ENCODE measurements at regions not wholly inside any gene's neighbourhood (a gene's known extent, or its start where the extent isn't known, plus 50 kb on each side); places are given as distances from the start of the nearest gene placed in this dataset.

DNA sequence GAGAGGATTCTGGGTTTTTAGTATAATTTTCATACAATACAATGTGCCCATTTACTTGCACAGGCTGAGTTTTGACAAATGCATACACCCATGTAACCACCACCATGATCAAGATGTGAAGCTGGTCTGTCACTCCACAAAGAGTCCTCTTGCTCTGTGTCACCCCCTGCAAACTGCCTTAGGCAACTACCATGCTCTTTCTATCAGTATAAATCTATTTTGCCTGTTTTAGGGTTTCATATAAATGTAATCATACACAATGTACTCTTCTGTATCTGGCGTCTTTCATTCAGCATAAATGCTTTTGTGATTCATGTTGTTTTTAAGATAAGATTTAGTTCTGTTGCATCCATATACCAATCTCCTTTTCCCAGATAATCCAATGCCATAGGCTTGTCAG is 181.9 kb upstream of the KCNG1 start:
- Histone ChIP-seq H3K36me3 (replicated peaks in 1 of 2) (no peaks in the 10 kb centered on the region), H3K27ac (no peak overlapping the region), H3K4me3 (no peak overlapping the region), H3K27me3 (no peaks in the 10 kb centered on the region), H3K9me3 (replicated peaks in 1 of 3) (no peaks in the 10 kb centered on the region), H3K4me1 (replicated peaks in 1 of 2) (no peaks in the 10 kb centered on the region)
- intact Hi-C loops (cut with DNase I): no loop called here
- no peak for DNase-seq
- TF ChIP-seq, protein P1, sequence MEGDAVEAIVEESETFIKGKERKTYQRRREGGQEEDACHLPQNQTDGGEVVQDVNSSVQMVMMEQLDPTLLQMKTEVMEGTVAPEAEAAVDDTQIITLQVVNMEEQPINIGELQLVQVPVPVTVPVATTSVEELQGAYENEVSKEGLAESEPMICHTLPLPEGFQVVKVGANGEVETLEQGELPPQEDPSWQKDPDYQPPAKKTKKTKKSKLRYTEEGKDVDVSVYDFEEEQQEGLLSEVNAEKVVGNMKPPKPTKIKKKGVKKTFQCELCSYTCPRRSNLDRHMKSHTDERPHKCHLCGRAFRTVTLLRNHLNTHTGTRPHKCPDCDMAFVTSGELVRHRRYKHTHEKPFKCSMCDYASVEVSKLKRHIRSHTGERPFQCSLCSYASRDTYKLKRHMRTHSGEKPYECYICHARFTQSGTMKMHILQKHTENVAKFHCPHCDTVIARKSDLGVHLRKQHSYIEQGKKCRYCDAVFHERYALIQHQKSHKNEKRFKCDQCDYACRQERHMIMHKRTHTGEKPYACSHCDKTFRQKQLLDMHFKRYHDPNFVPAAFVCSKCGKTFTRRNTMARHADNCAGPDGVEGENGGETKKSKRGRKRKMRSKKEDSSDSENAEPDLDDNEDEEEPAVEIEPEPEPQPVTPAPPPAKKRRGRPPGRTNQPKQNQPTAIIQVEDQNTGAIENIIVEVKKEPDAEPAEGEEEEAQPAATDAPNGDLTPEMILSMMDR (IDR thresholded peaks at IDR 0.05): no peak
- no peak for TF ChIP-seq POLR2A (IDR thresholded peaks at IDR 0.05)
- WGBS, 4 donors: 37 to 59% (median 46%) methylated on average over 1 of the region's 1 CpG

DNA sequence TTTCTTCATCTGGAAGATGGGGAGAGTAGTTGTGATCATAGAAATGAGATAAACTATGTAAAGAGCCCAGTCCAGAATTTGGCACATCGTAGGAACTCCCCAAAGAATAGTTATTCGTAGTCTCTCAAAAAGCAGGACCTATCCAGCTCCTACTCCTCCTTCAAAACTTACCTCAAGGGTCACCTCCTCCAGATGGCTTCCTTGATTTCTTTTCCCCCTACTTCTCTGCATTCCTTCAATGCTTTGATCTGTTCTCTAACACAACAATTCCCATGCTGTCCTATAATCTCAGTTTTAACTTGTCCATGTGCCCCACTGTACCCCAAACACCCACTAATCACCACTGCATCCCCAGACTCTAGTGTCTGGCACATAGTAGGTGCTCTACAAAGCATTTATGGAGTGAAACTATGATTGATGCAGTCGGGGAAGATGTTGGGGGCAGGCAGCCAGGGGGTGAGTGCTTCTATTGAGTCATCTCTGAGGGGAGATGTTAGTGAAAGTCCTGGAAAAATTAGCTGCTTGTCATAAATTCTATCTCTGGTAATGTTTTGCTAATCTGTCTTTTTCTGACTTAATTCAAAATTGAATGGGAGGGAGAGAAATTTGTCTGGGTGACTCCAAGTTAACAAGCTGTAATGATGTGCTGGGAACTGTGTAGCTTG is 181.3 kb upstream of the KCNG1 start:
- TF ChIP-seq, protein P1 (IDR thresholded peaks at IDR 0.05): no peak
- TF ChIP-seq POLR2A (IDR thresholded peaks at IDR 0.05): no peak
- Histone ChIP-seq H3K27ac (no peak overlapping the region), H3K4me3 (no peak overlapping the region), H3K27me3 (no peaks in the 10 kb centered on the region), H3K9me3 (replicated peaks in 1 of 3) (no peaks in the 10 kb centered on the region), H3K36me3 (replicated peaks in 1 of 2) (no peaks in the 10 kb centered on the region), H3K4me1 (replicated peaks in 1 of 2) (no peaks in the 10 kb centered on the region)
- intact Hi-C loops (cut with DNase I): no loop called here
- DNase-seq: no peak
- 43 to 73% (median 60%) methylated on average over 3 of the region's 3 CpGs for WGBS, 4 donors

DNA sequence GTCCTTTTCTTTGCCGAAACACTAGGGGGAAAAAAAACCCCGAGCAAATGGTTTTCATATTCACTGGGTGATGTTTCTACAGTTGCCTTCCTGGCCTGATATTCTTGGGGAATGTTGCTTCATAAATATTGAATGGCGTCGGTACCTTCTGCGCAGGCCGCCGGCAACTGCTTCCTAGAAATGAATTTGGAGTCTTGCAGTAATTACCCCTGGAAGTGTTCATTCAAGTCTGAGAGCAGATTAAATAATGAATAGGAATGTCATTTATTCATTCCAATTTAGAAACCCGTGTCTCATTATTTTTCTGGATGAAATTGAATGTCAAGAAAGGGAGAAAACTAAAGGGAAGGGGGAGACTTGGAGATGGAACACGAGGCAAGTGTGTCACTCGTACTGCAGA is 179.4 kb upstream of the KCNG1 start:
- Histone ChIP-seq H3K27me3 (no peaks in the 10 kb centered on the region), H3K36me3 (replicated peaks in 1 of 2) (no peaks in the 10 kb centered on the region), H3K27ac (no peak overlapping the region), H3K9me3 (replicated peaks in 1 of 3) (no peaks in the 10 kb centered on the region), H3K4me1 (replicated peaks in 1 of 2) (no peaks in the 10 kb centered on the region), H3K4me3 (no peak overlapping the region)
- intact Hi-C loops (cut with DNase I): no loop called here
- WGBS, 4 donors: 76 to 86% (median 83%) methylated on average over 10 of the region's 10 CpGs
- no peak for DNase-seq
- no peak for TF ChIP-seq POLR2A (IDR thresholded peaks at IDR 0.05)
- TF ChIP-seq, protein P1 (IDR thresholded peaks at IDR 0.05): no peak

DNA sequence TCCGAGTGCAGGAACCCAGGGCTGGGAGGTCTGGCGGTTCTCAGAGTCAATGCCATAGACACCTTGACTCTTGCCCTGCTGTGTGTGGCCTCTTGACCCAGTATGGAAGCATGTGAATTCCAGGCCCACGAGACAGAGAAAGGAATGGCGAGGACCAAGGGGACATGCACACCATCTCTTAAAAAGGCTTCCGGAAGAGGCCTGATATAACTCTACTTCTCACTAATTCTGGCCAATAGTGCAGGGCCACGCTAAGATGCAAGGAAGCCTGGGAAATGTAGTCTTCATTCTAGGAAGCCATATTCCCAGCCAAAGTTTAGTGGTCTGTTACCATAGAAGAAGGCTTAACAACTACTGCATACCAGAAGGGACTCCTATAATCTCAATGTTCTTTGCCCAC is 177.0 kb upstream of the KCNG1 start:
- no peak for DNase-seq
- no peak for TF ChIP-seq POLR2A (IDR thresholded peaks at IDR 0.05)
- TF ChIP-seq, protein P1 (IDR thresholded peaks at IDR 0.05): no peak
- no peak overlapping the region for H3K27ac ChIP-seq
- intact Hi-C loops (cut with DNase I): no loop called here
- 78 to 88% (median 83%) methylated on average over 6 of the region's 6 CpGs for WGBS, 4 donors
- no peaks in the 10 kb centered on the region for H3K4me1 ChIP-seq (replicated peaks in 1 of 2)
- no peaks in the 10 kb centered on the region for H3K27me3 ChIP-seq
- H3K9me3 ChIP-seq (replicated peaks in 1 of 3): no peaks in the 10 kb centered on the region
- no peaks in the 10 kb centered on the region for H3K36me3 ChIP-seq (replicated peaks in 1 of 2)
- H3K4me3 ChIP-seq: no peak overlapping the region

All from adrenal gland (tissue), 9 donors.